GM21737 (cell line): ENCODE measurements at regions not wholly inside any gene's neighbourhood (a gene's known extent, or its start where the extent isn't known, plus 50 kb on each side); places are given as distances from the start of the nearest gene placed in this dataset.
"Not testable (repeated sequence)": the region's sequence is repeated elsewhere in the genome, so short reads cannot be mapped to it uniquely, and the experiment has no call there.

ENCODE experiments used
- ATAC-seq: cut with Tn5 transposase; IDR thresholded peaks from one replicate; pipeline ENCODE4 v1.9.1; 2021; ENCODE audit warnings: mild to moderate bottlenecking, moderate library complexity; ENCODE audit not compliant: unreplicated experiment

GRCh38 chr1:30179942-30180543, 543.3 kb downstream of the MATN1 start:
- ATAC-seq: no peak

GRCh38 chr1:30176477-30176876, 546.9 kb downstream of the MATN1 start:
- ATAC-seq: no peak

- no peak for ATAC-seq
These were observed 548.9 kb downstream of the MATN1 start for GRCh38 chr1:30174499-30174898.

GRCh38 chr1:30173560-30173959, 549.8 kb downstream of the MATN1 start:
- no peak for ATAC-seq

- ATAC-seq: no peak
These were observed 550.6 kb downstream of the MATN1 start for GRCh38 chr1:30172757-30173156.

DNA sequence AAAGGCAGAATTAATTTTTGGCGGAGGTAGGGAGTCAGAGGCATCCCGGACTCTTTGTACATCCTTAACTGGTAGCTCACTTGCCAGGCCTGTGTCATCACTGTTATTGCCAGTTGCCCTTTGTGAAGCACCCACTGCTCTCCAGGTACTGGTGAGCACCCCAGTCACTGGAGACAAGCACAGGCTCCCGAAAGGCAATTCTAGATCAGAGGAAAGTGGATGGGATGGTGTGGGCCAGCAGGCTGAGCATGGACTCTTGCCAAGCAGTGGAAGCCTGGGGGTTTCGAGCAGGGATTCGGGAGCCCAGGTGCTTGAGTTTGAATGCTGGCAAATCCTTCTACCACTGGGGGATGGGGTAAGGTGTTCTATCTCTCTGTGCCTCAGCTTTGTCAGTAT, 551.1 kb downstream of the MATN1 start:
- ATAC-seq: no peak

- ATAC-seq: no peak
These were observed 551.7 kb downstream of the MATN1 start for GRCh38 chr1:30171537-30172298.

- ATAC-seq: no peak
These were observed 554.1 kb downstream of the MATN1 start for GRCh38 chr1:30169269-30169668.

DNA sequence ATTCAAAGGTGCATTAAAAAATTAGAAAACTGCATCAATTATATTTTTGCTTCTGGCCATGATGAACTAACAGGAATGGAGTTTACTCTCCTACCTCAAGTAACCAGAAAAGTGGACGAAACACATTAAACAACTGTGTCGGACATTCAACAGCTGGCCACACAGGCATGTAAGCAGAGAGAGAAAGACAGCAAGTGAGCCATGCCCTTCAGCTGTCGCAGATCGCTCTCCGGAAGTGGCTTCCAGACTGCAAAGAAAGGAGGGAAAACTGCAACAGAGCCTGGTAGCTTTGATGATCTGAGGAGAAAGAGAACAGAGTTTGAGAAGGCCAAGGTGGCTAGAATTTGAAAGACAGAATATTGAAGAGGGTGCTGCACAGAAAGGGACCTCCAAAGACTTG, 557.2 kb downstream of the MATN1 start:
- no peak for ATAC-seq

GRCh38 chr1:30165116-30165515, 558.3 kb downstream of the MATN1 start:
- no peak for ATAC-seq

DNA sequence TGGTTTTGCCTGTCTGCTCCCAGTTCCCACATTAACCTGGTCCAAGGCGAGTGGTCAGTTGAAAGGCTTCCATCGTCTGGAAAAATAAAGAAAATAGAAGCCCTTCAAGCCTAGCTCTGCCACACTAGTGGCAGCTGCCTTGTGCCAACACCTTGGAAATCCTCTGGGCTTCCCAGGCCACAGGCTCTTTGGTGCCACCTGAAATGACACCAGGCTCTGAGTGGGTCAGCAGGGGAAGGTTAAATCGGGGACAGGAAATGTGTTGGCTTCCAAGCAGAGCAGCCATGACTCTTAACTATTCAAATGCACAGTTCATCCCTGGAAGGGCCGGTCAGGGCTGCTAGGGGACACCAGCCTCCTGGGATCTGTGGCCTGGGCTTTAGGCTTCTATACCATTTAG, 558.7 kb downstream of the MATN1 start:
- no peak for ATAC-seq

GRCh38 chr1:30162565-30162964, 560.8 kb downstream of the MATN1 start:
- ATAC-seq: no peak

DNA sequence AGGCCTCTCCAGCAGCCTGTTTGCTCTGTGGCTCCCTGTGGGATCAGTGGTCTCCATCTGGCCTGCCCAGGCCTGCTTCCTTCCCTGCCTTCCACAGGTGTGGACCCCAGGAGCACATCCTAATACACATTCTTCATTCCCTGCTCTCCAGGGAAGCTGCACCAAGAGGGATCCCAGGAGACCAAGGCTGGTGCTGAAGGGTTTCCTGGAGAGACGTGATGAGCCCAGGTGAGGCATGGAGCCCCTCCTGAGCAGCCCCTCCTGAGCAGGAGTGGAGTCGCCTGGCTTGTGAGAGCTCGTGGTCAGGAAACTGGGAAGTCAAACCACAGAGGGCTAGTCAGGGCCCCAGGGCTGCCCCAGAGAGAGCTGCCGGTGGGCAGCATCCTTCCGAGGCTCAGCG, 561.4 kb downstream of the MATN1 start:
- no peak for ATAC-seq

DNA sequence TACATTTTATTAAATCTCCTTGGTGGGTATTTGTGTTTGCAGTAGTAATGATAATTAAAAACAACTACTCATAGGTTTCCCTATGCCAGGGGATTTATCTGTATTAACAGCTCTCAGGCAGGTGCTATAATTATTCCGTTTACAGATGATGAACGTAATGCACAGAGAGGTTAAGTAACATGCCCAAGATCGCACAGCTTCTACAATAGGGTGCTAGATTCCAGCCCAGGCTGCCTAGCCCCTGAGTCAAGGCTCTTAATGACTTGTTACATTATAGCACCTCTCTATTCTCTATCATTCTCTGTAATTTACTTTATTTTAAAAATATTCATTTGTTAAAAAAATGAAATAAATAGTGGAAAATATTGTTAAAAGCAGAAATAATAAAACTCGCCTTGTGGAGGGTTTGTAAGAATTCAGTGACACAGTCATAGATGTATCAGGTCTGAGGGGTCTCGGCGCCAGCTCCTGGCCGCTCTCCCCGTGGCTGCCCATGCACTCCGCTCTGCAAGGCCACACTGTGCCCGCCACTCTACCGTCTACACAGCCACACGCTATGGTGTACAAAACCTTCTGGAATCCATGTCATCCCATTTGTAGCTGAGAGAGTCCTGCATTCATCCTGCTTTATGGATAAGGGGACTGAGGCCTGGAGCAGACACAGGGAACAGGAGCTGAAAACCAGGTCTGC, 562.2 kb downstream of the MATN1 start:
- ATAC-seq: no peak

DNA sequence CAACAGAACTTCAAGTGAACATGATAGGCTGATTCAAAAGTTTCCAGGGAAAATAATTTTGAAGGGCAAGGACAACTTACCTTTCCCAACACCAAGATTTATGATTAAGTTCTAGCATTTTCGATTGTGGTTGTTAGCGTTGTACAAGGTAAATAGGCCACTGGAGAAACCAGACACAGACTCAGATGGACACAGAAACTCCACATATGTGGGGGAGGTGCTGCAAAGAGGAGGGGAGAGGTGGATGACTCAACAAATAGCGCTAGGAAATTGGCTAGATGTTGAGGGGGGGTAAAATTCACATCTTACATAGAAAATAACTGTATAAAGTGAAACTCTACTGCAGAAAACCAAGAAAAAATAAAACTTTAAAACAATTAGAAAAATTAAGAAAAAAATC, 564.4 kb downstream of the MATN1 start:
- ATAC-seq: no peak

DNA sequence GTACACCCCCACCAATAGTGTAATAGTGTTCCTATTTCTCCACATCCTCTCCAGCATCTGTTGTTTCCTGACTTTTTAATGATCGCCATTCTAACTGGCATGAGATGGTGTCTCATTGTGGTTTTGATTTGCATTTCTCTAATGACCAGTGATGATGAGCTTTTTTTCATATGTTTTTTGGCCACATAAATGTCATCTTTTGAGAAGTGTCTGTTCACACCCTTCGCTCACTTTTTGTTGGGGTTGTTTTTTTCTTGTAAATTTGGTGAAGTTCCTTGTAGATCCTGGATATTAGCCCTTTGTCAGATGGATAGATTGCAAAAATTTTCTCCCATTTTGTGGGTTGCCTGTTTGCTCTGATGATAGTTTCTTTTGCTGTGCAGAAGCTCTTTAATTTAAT, 567.7 kb downstream of the MATN1 start:
- not testable (repeated sequence) for ATAC-seq

- not testable (repeated sequence) for ATAC-seq
These were observed 568.1 kb downstream of the MATN1 start for GRCh38 chr1:30155253-30155652.

- no peak for ATAC-seq
These were observed 569.5 kb downstream of the MATN1 start for GRCh38 chr1:30153743-30154449.

GRCh38 chr1:30151826-30152225, 571.6 kb downstream of the MATN1 start:
- no peak for ATAC-seq

- no peak for ATAC-seq
These were observed 572.3 kb downstream of the MATN1 start for GRCh38 chr1:30151119-30151518.

- ATAC-seq: no peak
These were observed 574.2 kb downstream of the MATN1 start for GRCh38 chr1:30149226-30149625.

DNA sequence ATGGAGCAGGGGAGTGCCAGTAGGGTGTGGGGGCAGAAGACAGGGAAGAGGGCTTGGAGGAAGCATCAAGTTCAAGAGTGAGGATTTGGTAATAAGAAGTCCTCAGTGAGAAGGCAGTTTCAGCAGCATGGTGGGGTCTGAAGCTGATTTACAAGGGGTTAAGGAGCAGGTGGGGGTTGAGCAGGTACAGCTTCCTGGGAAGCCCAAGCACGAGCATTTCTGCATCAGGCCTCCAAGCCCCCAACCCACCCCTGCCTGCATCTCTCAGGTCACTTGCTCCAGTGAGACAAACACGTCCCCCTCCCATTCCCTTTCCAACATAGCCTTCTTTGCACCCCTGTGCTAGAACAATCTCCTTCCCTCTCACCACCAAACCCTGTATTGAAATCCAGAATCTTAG, 574.7 kb downstream of the MATN1 start:
- ATAC-seq: no peak
